ENCODE measurements at regions not wholly inside any gene's neighbourhood (a gene's known extent, or its start where the extent isn't known, plus 50 kb on each side); places are given as distances from the start of the nearest gene placed in this dataset.

DNA sequence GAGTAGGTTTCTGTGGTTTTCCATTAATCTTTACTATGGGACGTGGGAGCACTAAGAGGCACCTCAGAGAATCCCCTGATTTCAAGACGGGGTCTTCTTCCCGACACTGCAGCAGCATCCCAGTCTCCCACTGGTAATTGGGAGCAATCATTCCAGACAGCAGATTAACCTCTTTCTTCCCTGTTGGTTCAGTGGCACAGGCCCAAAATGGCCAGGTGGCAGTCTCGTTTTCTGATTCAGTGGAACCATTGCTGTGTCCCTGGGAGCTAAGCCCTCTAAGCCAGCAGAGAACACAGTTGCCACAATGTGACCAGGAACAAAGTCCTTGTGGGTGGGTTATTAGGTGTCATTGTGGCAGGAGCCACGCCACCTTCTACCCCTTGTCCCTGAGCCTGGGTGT, 342.1 kb downstream of the MATN1 start:
- no peak for DNase-seq (ENCODE audit: extremely low spot score)
- 79% methylated on average over 4 of the region's 5 CpGs for WGBS
- intact Hi-C loops (cut with DNase I): loop anchor here (2.0 to 5.0 kb wide), 2 partner anchors 326 to 1144 kb away; partner anchors contain the start of gene PTPRU

DNA sequence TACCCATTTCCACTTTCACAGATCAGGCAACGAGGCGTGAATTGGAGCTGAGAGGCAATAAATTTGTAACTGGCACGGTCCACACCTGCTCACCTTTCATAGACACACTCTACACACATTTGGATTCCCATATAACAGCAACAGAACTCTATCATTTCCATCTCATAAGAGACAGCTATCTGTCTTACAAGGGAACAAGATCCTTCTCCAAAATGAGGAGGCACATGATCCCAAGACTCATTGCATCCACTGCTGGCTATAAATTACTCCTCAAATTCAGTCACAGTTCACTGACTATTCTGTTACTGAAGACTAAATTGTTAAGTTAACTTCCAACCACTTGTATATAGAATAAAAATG, 342.8 kb downstream of the MATN1 start:
- intact Hi-C loops (cut with DNase I): loop anchor here (2.0 to 5.0 kb wide), 2 partner anchors 327 to 1144 kb away; partner anchors contain the start of gene PTPRU
- no peak for DNase-seq (ENCODE audit: extremely low spot score)
- WGBS: 0% methylated on average over 3 of the region's 3 CpGs
- Histone ChIP-seq H3K27me3 (peaks cover 0 to 85% (median 7%) of the 10 kb centered on the region in 4 donors), H3K36me3 (no peaks in the 10 kb centered on the region), H3K27ac (replicated peaks in 1 of 4) (no peak overlapping the region), H3K4me1 (peaks cover 0 to 8% (median 7%) of the 10 kb centered on the region in 4 donors), H3K4me3 (no peak overlapping the region), H3K9me3 (no peaks in the 10 kb centered on the region)
- TF ChIP-seq POLR2A (IDR thresholded peaks at IDR 0.05; ENCODE audit: low read depth) (no peak), EP300 (IDR thresholded peaks at IDR 0.05) (no peak), POLR2AphosphoS5 (IDR thresholded peaks at IDR 0.05) (no peak)
- TF ChIP-seq, protein P1, sequence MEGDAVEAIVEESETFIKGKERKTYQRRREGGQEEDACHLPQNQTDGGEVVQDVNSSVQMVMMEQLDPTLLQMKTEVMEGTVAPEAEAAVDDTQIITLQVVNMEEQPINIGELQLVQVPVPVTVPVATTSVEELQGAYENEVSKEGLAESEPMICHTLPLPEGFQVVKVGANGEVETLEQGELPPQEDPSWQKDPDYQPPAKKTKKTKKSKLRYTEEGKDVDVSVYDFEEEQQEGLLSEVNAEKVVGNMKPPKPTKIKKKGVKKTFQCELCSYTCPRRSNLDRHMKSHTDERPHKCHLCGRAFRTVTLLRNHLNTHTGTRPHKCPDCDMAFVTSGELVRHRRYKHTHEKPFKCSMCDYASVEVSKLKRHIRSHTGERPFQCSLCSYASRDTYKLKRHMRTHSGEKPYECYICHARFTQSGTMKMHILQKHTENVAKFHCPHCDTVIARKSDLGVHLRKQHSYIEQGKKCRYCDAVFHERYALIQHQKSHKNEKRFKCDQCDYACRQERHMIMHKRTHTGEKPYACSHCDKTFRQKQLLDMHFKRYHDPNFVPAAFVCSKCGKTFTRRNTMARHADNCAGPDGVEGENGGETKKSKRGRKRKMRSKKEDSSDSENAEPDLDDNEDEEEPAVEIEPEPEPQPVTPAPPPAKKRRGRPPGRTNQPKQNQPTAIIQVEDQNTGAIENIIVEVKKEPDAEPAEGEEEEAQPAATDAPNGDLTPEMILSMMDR (IDR thresholded peaks at IDR 0.05): no peak

More for the DNA sequence above, 342.1 kb downstream of the MATN1 start:
- TF ChIP-seq, protein P1 (IDR thresholded peaks at IDR 0.05): no peak
- no peak for TF ChIP-seq POLR2A (IDR thresholded peaks at IDR 0.05; ENCODE audit: low read depth)
- TF ChIP-seq EP300 (IDR thresholded peaks at IDR 0.05): no peak
- no peak for TF ChIP-seq POLR2AphosphoS5 (IDR thresholded peaks at IDR 0.05)
- Histone ChIP-seq H3K36me3 (no peaks in the 10 kb centered on the region), H3K27ac (replicated peaks in 1 of 4) (no peak overlapping the region), H3K27me3 (peaks cover 0 to 85% (median 7%) of the 10 kb centered on the region in 4 donors), H3K4me3 (no peak overlapping the region), H3K9me3 (no peaks in the 10 kb centered on the region), H3K4me1 (peaks cover 0 to 8% (median 7%) of the 10 kb centered on the region in 4 donors)

DNA sequence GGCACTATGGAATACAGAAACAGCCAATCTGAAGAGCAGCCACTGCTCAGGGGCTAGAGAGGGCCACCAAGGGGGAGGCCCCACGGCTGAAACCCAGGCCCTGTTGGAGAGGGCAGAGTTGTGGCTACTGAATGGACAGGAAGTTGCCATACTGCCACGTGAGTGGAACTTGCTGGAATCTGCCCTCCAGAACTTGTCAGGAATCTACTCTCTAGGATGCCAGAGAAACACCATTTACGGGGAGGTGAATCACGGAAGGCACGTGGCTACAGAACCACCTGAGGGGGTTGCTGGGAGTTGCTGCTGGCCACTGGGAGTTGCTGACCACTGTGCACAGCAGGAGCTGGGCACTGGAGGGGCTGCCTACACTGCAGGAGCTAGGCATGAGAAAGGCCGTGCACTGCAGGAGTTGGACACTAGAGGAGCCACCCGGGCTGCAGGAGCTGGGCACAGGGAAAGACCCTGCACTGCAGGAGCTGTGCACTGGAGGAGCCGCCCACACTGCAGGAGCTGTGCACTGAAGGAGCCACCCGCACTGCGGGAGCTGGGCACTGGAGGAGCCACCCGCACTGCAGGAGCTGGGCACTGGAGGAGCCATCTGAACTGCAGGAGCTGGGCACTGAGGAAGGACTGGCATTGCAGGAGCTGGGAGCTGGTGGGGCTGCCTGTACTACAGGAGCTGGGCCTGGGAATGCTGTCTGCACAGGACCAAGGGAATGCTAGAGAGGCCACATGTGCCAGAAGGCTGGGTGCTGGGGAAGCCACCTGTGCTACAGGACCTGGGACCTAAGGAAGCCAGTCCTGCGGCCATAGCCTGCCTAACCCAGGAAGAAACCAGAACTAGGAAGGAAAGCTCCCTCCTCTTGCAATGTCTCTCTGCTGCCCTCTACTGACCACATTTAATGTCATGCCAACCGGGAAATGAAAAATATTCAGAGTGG, 343.4 kb downstream of the MATN1 start:
- Histone ChIP-seq H3K4me3 (no peak overlapping the region), H3K9me3 (no peaks in the 10 kb centered on the region), H3K27ac (replicated peaks in 1 of 4) (no peak overlapping the region), H3K27me3 (peaks cover 0 to 82% (median 6%) of the 10 kb centered on the region in 4 donors), H3K36me3 (no peaks in the 10 kb centered on the region), H3K4me1 (peaks cover 0 to 8% (median 7%) of the 10 kb centered on the region in 4 donors)
- no peak for DNase-seq (ENCODE audit: extremely low spot score)
- intact Hi-C loops (cut with DNase I): loop anchor here (2.0 to 5.0 kb wide), 2 partner anchors 327 to 1143 kb away; partner anchors contain the start of gene PTPRU
- TF ChIP-seq, protein P1 (IDR thresholded peaks at IDR 0.05): peak; percentile 71 to 88 (median 80)
- TF ChIP-seq POLR2AphosphoS5 (IDR thresholded peaks at IDR 0.05): no peak
- no peak for TF ChIP-seq EP300 (IDR thresholded peaks at IDR 0.05)
- no peak for TF ChIP-seq POLR2A (IDR thresholded peaks at IDR 0.05; ENCODE audit: low read depth)
- 63% methylated on average over 7 of the region's 13 CpGs for WGBS

DNA sequence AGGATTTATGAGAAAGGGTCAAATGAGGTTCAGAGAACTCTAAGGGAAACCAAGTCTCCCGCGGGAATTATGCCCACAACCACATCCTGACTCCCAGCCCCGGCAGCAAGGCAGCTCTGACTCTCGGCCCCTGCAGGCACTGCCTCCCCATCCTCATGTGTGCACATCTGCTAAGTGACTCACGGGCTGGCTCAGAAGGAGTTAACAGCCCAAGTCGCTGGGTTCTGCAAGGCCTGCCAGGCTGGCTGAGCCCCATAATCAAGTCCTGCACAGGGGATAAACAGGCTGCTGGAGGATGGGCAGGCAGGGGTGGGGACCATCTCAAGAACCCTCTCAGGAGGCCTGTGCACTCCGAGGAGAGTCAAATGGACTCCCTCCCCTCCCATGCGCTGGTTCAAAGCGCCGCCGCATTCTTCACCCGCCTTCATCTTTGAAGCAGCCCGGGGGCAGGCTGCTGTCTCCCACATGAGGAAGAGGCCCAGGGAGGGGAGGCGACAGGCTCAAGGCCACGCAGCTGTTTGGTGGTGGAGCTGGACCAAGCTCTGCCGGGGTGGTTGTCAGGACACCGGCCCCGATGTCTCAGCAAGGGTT, 344.3 kb downstream of the MATN1 start:
- no peaks in the 10 kb centered on the region for H3K36me3 ChIP-seq
- no peak overlapping the region for H3K4me3 ChIP-seq
- H3K27me3 ChIP-seq: peaks cover 0 to 82% (median 3%) of the 10 kb centered on the region in 4 donors
- no peak for DNase-seq (ENCODE audit: extremely low spot score)
- peaks cover 0 to 8% (median 7%) of the 10 kb centered on the region in 4 donors for H3K4me1 ChIP-seq
- 38% methylated on average over 16 of the region's 18 CpGs for WGBS
- H3K27ac ChIP-seq (replicated peaks in 1 of 4): no peak overlapping the region
- TF ChIP-seq EP300 (IDR thresholded peaks at IDR 0.05) (no peak), POLR2A (IDR thresholded peaks at IDR 0.05; ENCODE audit: low read depth) (no peak), POLR2AphosphoS5 (IDR thresholded peaks at IDR 0.05) (no peak)
- TF ChIP-seq, protein P1 (IDR thresholded peaks at IDR 0.05): no peak
- no peaks in the 10 kb centered on the region for H3K9me3 ChIP-seq
- intact Hi-C loops (cut with DNase I): no loop called here

Data from esophagus muscularis mucosa (tissue), 4 donors.